ENCODE measurements at regions not wholly inside any gene's neighbourhood (a gene's known extent, or its start where the extent isn't known, plus 50 kb on each side); places are given as distances from the start of the nearest gene placed in this dataset.
"Not testable (repeated sequence)": the region's sequence is repeated elsewhere in the genome, so short reads cannot be mapped to it uniquely, and the experiment has no call there.

DNA sequence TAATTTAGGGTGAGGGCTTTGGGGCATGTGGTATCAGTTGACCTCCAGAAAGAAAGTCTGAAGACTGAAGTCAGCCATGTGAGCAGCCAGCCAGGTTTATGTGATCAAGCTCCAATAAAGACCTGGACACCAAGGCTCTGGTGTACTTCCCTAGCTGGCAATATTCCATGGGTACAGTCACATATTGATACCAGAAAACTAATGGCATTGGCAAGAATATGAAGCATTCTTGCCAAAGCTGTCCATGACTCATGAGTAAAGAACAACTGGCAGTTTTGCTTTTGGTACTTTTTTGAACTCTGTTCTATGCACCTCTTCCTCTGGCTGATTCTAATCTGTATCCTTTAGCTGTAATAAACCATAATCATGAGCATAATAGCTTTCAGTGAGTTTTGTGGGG is 415.3 kb upstream of the CAMK1G start:
- no peak for DNase-seq
- CTCF ChIA-PET = no interaction called here
- intact Hi-C loops (cut with DNase I, micrococcal nuclease) = no loop called here
- H3K36me3 ChIP-seq (ENCODE audit: insufficient read depth, low read length) = no peaks in the 10 kb centered on the region
- H3K4me1 Mint-ChIP-seq (ENCODE audit: low read depth) = no peaks in the 10 kb centered on the region
- peaks cover 0 to 10% of the 10 kb centered on the region in 2 experiments for H3K9me3 ChIP-seq (ENCODE audit: control insufficient read depth in 1 of 2, insufficient read depth in 1 of 2, low read length in 2 of 2)
- H3K4me3 ChIP-seq (ENCODE audit: low read length) = no peak overlapping the region
- H3K27me3 Mint-ChIP-seq = no peaks in the 10 kb centered on the region
- no peaks in the 10 kb centered on the region for H3K27me3 ChIP-seq (ENCODE audit: control insufficient read depth in 1 of 2, insufficient read depth in 2 of 2, low read length in 2 of 2)
- POLR2A ChIA-PET = no interaction called here
- ATAC-seq (ENCODE audit: poor library complexity) = no peak
- H3K27ac ChIP-seq (ENCODE audit: low read depth in 1 of 2, low read length in 2 of 2) = no peak overlapping the region
- no peak overlapping the region for H3K4me3 Mint-ChIP-seq
- H3K4me1 ChIP-seq (ENCODE audit: insufficient read depth, low read length) = no peaks in the 10 kb centered on the region
- no peaks in the 10 kb centered on the region for H3K36me3 Mint-ChIP-seq (ENCODE audit: low read depth)
- TF ChIP-seq, protein P1, sequence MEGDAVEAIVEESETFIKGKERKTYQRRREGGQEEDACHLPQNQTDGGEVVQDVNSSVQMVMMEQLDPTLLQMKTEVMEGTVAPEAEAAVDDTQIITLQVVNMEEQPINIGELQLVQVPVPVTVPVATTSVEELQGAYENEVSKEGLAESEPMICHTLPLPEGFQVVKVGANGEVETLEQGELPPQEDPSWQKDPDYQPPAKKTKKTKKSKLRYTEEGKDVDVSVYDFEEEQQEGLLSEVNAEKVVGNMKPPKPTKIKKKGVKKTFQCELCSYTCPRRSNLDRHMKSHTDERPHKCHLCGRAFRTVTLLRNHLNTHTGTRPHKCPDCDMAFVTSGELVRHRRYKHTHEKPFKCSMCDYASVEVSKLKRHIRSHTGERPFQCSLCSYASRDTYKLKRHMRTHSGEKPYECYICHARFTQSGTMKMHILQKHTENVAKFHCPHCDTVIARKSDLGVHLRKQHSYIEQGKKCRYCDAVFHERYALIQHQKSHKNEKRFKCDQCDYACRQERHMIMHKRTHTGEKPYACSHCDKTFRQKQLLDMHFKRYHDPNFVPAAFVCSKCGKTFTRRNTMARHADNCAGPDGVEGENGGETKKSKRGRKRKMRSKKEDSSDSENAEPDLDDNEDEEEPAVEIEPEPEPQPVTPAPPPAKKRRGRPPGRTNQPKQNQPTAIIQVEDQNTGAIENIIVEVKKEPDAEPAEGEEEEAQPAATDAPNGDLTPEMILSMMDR (IDR thresholded peaks at IDR 0.05) = no peak
- no peaks in the 10 kb centered on the region for H3K9me3 Mint-ChIP-seq
- no peak overlapping the region for H3K27ac Mint-ChIP-seq

DNA sequence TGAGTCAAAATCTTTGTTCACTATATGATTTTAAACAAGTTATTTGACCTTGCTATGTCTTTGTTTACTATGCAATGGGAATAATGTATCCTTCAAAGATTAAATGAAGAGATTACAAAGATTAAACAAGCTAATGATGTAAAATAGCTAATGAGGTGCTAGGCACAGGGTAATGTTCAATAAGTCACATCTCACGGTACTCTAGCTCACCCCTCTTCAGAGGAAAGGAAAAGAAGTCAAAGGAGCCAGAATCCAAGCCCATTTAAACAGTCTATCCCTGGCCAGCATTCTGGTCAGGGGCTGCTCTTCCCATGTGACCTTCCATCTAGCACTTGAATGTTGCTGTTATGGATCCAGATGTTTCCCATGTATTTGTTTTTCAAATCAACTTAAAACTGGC is 412.4 kb upstream of the CAMK1G start:
- POLR2A ChIA-PET = no interaction called here
- TF ChIP-seq, protein P1 (IDR thresholded peaks at IDR 0.05) = no peak

DNA sequence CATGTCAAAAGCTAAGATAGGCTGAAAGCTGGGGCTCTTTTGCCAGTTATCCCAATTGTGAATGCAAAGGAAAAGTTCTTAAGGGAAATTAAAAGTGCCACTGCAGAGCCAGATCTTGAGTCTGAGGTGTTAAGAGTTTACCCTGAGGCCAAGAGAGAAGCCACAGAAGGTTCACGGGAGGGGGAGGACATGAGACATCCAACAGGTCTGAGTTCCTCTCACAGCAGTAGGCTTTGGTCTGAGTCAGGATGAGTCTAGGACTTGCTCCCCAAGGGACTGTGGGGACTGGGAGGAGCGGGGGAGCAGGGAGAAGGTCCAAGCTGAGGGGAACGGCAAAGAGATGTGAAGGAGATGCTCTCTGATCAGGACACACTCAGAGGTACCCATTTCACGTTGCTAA is 411.2 kb upstream of the CAMK1G start:
- H3K4me3 Mint-ChIP-seq = no peak overlapping the region
- TF ChIP-seq, protein P1 (IDR thresholded peaks at IDR 0.05) = no peak
- peaks cover 0 to 2% of the 10 kb centered on the region in 2 experiments for H3K27me3 ChIP-seq (ENCODE audit: control insufficient read depth in 1 of 2, insufficient read depth in 2 of 2, low read length in 2 of 2)
- H3K27me3 Mint-ChIP-seq = peaks cover 6% of the 10 kb centered on the region
- no peak overlapping the region for H3K27ac Mint-ChIP-seq
- ATAC-seq (ENCODE audit: poor library complexity) = no peak
- no peaks in the 10 kb centered on the region for H3K36me3 Mint-ChIP-seq (ENCODE audit: low read depth)
- H3K4me1 Mint-ChIP-seq (ENCODE audit: low read depth) = no peaks in the 10 kb centered on the region
- H3K27ac ChIP-seq (ENCODE audit: low read depth in 1 of 2, low read length in 2 of 2) = no peak overlapping the region
- DNase-seq = no peak
- no peaks in the 10 kb centered on the region for H3K36me3 ChIP-seq (ENCODE audit: insufficient read depth, low read length)
- intact Hi-C loops (cut with DNase I, micrococcal nuclease) = no loop called here
- H3K4me3 ChIP-seq (ENCODE audit: low read length) = no peak overlapping the region
- ChIA-PET POLR2A (no interaction called here), CTCF (no interaction called here)
- peaks cover 0 to 28% of the 10 kb centered on the region in 2 experiments for H3K9me3 ChIP-seq (ENCODE audit: control insufficient read depth in 1 of 2, insufficient read depth in 1 of 2, low read length in 2 of 2)
- no peaks in the 10 kb centered on the region for H3K4me1 ChIP-seq (ENCODE audit: insufficient read depth, low read length)
- peaks cover 5% of the 10 kb centered on the region for H3K9me3 Mint-ChIP-seq

More for the DNA sequence above, 412.4 kb upstream of the CAMK1G start:
- H3K36me3 ChIP-seq (ENCODE audit: insufficient read depth, low read length) = no peaks in the 10 kb centered on the region
- H3K27me3 ChIP-seq (ENCODE audit: control insufficient read depth in 1 of 2, insufficient read depth in 2 of 2, low read length in 2 of 2) = peaks cover 0 to 2% of the 10 kb centered on the region in 2 experiments
- no peak for DNase-seq
- H3K4me3 Mint-ChIP-seq = no peak overlapping the region
- intact Hi-C loops (cut with DNase I, micrococcal nuclease) = no loop called here
- no peak overlapping the region for H3K4me3 ChIP-seq (ENCODE audit: low read length)
- no peaks in the 10 kb centered on the region for H3K4me1 Mint-ChIP-seq (ENCODE audit: low read depth)
- peaks cover 0 to 23% of the 10 kb centered on the region in 2 experiments for H3K9me3 ChIP-seq (ENCODE audit: control insufficient read depth in 1 of 2, insufficient read depth in 1 of 2, low read length in 2 of 2)
- no peak for ATAC-seq (ENCODE audit: poor library complexity)
- no peak overlapping the region for H3K27ac ChIP-seq (ENCODE audit: low read depth in 1 of 2, low read length in 2 of 2)
- CTCF ChIA-PET = no interaction called here
- peaks cover 6% of the 10 kb centered on the region for H3K27me3 Mint-ChIP-seq
- no peaks in the 10 kb centered on the region for H3K36me3 Mint-ChIP-seq (ENCODE audit: low read depth)
- no peaks in the 10 kb centered on the region for H3K4me1 ChIP-seq (ENCODE audit: insufficient read depth, low read length)
- peaks cover 2% of the 10 kb centered on the region for H3K9me3 Mint-ChIP-seq
- no peak overlapping the region for H3K27ac Mint-ChIP-seq

DNA sequence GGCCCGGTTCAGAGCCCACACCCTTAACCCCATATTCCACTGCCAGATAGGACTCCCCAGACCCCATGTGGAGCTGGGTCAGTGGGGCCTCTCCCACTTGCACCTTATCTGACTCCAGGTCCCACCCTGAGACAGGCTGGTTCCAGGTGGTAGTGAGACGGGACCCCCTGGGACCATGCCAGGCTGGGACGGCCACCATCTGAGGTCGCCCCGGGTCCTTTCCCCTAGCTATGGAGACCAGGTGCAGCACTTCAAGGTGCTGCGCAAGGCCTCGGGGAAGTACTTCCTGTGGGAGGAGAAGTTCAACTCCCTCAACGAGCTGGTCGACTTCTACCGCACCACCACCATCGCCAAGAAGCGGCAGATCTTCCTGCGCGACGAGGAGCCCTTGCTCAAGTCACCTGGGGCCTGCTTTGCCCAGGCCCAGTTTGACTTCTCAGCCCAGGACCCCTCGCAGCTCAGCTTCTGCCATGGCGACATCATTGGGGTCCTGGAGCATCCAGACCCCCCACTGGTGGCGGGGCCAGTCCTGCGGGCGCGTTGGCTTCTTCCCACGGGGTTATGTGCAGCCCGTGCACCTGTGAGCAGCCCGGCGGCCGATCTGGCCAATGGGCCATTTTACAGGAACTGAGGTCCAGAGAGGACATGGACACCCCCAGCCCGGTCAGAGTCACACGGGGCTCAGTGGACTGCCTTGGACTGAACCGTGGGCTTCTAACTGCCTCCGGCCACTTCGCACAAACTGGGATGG is 410.5 kb upstream of the CAMK1G start:
- DNase-seq; H3K4me3 ChIP-seq (ENCODE audit: low read length); ATAC-seq (ENCODE audit: poor library complexity); H3K4me1 ChIP-seq (ENCODE audit: insufficient read depth, low read length); H3K27me3 Mint-ChIP-seq; H3K27me3 ChIP-seq (ENCODE audit: control insufficient read depth in 1 of 2, insufficient read depth in 2 of 2, low read length in 2 of 2); H3K27ac Mint-ChIP-seq; intact Hi-C loops (cut with DNase I, micrococcal nuclease); H3K36me3 ChIP-seq (ENCODE audit: insufficient read depth, low read length); H3K27ac ChIP-seq (ENCODE audit: low read depth in 1 of 2, low read length in 2 of 2); POLR2A ChIA-PET; H3K4me1 Mint-ChIP-seq (ENCODE audit: low read depth); H3K9me3 Mint-ChIP-seq; CTCF ChIA-PET; H3K4me3 Mint-ChIP-seq; H3K36me3 Mint-ChIP-seq (ENCODE audit: low read depth): not testable (repeated sequence)
- peaks cover 0 to 28% of the 10 kb centered on the region in 2 experiments for H3K9me3 ChIP-seq (ENCODE audit: control insufficient read depth in 1 of 2, insufficient read depth in 1 of 2, low read length in 2 of 2)

DNA sequence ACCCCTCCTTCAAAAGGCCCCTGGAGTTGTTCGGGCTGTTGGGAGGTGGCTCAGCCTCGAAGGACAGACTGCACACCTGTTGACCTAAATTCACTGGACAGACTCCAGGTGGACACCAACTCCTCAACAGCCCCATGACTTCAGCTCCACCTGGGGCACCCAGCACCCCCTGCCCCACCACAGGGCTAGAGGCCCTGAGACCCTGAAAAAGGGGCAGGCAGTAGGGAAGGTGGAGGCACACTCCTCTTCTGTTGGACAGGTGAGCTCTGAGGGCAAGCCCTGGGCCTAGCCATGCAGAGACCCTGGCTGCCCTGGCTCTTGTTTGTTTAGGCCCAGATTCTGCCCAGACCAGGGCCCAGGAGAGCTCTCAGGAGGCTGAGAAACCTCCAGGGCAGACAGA is 409.7 kb upstream of the CAMK1G start:
- DNase-seq; POLR2A ChIA-PET; H3K36me3 ChIP-seq (ENCODE audit: insufficient read depth, low read length); intact Hi-C loops (cut with DNase I, micrococcal nuclease); H3K27me3 ChIP-seq (ENCODE audit: control insufficient read depth in 1 of 2, insufficient read depth in 2 of 2, low read length in 2 of 2); H3K27ac ChIP-seq (ENCODE audit: low read depth in 1 of 2, low read length in 2 of 2); CTCF ChIA-PET; ATAC-seq (ENCODE audit: poor library complexity); H3K4me3 Mint-ChIP-seq; H3K4me1 Mint-ChIP-seq (ENCODE audit: low read depth); H3K27ac Mint-ChIP-seq; H3K27me3 Mint-ChIP-seq; H3K36me3 Mint-ChIP-seq (ENCODE audit: low read depth); H3K4me1 ChIP-seq (ENCODE audit: insufficient read depth, low read length); H3K4me3 ChIP-seq (ENCODE audit: low read length): not testable (repeated sequence)
- peaks cover 0 to 28% of the 10 kb centered on the region in 2 experiments for H3K9me3 ChIP-seq (ENCODE audit: control insufficient read depth in 1 of 2, insufficient read depth in 1 of 2, low read length in 2 of 2)
- peaks cover 13% of the 10 kb centered on the region for H3K9me3 Mint-ChIP-seq
